OCI-M1 (cell line): ENCODE measurements at regions not wholly inside any gene's neighbourhood (a gene's known extent, or its start where the extent isn't known, plus 50 kb on each side); places are given as distances from the start of the nearest gene placed in this dataset.
"Not testable (repeated sequence)": the region's sequence is repeated elsewhere in the genome, so short reads cannot be mapped to it uniquely, and the experiment has no call there.

Experiments
- DNase-seq: peaks from one replicate; lab custom pipeline; 2025; lab: John Stamatoyannopoulos, UW

- no peak for DNase-seq
Observed at GRCh38 chr6:82419132-82419581, 55.5 kb downstream of the TPBG start.

DNA sequence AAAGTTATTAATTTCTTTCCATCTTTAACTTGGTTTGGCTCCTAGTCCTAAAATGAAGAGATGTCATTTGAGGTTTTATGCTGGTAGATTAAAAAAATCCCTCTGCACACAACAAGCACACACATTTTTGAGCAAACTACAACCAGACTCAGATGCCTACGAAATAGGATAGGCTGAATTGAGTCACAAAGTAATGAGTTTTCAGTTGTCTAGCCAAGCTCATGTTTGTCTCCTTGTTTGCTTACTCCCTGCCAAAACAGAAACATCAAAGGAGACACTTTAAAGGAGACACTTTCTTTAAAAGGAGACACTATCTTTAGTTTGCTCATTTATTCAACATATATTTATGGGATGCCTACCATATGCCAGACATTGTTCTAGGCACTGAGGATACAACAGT lies 56.2 kb downstream of the TPBG start:
- no peak for DNase-seq

GRCh38 chr6:82430611-82431010 lies 67.0 kb downstream of the TPBG start:
- no peak for DNase-seq

- DNase-seq, result no peak
Observed at GRCh38 chr6:82436740-82437139, 73.1 kb downstream of the TPBG start.

- DNase-seq, result no peak
Observed at GRCh38 chr6:82437701-82438100, 74.1 kb downstream of the TPBG start.

- no peak for DNase-seq
Observed at GRCh38 chr6:82441047-82441855, 77.6 kb downstream of the TPBG start.

DNA sequence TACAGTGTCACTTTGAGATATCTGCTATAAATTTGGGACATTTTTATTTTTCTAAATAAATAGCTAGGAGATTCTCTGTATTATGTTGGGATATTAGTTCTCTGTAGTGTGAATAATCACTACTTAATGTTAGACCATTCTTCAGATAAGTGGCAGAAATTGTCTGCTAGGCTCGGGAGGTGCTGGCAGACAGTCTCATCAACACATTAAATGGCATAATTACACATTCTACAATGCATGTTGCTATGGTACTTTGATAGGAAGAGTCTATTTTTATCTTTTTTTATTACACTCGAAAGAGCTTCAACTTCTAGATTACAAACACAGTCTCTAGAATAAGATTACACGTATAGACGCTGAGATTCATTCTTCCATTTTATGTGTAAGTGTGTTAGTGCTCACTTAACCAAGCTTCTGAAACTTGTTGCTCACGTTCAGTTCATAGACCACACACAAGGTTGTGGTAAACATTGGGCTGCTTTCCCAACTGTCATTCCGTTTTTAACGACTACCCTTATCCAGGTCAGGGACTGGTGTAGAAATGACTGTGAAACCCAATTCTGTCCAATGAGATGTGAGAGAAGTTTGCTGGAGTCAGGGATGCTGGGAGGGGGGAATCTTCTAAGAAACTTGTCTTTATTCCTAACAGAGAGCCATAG lies 78.6 kb downstream of the TPBG start:
- DNase-seq, result no peak

DNA sequence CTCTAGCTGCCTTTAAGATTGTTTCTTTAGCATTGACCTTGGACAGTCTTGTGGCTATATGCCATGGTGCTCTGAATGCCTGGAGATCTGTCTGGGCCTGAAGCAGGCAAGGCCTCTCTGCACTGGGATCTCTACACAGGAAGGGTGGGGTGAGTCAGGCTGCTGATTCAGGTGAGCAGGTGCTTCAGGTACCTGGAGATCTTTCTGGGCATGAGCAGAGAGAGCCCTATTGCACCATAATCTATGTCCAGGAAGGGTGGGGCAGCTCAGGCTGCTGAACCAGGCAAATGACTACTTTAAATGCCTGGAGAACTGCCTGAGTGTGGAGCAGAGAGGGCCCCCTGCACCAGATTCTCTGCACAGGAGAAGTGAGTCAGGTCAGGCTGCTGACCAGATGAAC lies 94.5 kb downstream of the TPBG start:
- no peak for DNase-seq

DNA sequence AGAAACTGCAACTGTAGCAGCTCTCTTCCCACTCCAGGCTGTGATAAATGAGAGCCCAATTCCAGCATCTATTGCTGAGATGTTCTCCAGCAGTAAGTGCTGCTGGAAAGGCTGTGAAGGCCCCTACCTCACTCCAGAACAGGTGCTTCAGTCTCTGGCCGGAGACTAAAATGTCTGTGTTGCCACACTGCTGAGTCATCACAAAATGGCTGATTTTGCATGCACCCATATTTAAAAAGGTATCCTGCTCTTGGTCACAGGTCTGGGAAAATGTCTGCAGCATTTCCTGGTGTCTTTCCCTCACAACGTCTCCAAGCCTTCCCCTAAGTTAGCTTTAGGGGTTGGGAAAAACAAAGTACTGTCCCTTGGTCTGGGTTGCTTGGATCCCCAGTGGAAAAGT lies 95.1 kb downstream of the TPBG start:
- DNase-seq, result no peak

DNA sequence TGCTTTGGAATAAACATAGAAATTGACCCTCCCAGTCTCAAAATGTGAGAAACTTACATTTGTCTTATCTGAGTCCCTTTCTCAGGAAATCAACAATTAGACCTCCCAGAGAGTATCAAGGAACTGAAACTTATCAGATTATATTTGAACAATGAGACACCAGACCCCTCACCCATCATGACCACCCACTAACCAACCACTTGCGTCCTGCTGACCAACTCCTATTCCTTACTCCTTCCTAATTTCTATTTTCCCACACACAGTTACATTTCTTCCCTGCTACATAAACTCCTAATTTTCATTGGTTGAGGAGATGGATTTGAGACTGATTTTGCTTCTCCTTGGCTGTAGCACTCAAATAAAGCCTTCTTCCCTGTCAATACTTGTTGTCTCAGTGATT lies 97.9 kb downstream of the TPBG start:
- no peak for DNase-seq

DNA sequence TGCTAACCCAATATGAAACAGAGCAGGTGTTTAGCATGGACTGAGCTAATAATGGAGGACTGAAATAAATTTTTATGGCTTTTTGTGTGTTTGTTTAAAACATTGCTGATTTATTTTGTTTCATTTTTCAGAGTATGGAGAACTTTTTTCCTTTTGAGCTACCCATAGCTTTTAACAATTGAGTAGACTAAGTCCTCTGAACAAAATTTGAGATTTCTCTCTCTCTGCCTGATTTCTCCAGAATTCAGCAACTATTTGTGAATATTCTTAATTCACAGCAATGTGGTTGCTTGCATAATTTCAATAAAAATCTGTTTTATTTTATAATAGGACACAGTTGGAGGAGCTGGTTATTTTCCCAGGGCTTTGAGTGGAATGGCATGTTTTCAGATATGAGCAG lies 103.7 kb downstream of the TPBG start:
- peak; percentile 20 for DNase-seq

GRCh38 chr6:82470123-82470522 lies 106.5 kb downstream of the TPBG start:
- not testable (repeated sequence) for DNase-seq

GRCh38 chr6:82475106-82475505 lies 111.5 kb downstream of the TPBG start:
- DNase-seq, result not testable (repeated sequence)

- DNase-seq, result no peak
Observed at GRCh38 chr6:82484001-82484400, 120.4 kb downstream of the TPBG start.

- DNase-seq, result no peak
Observed at GRCh38 chr6:82484737-82485626, 121.4 kb downstream of the TPBG start.

DNA sequence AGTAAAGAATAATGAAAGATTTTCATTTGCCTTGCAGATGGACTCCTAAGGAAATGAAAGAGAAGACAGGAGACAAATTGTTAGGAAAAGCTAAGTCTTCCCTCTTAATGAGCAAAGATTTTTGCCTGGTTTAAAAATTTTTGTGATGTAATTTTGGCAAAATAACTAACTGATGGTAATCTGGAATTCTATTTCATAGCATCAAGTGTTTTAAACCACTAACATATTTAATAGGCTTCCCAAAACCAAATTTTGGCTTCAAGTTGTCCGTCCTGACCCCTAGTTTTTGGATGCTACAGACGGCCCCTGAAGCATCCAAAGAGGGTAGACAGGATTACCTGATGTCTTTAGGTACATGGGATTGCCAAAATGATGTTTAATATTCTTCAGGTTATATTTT lies 124.3 kb downstream of the TPBG start:
- DNase-seq, result no peak

GRCh38 chr6:82488403-82488802 lies 124.8 kb downstream of the TPBG start:
- DNase-seq, result peak; percentile 6

GRCh38 chr6:82492134-82492533 lies 128.5 kb downstream of the TPBG start:
- DNase-seq, result no peak

GRCh38 chr6:82493467-82493866 lies 129.8 kb downstream of the TPBG start:
- no peak for DNase-seq

DNA sequence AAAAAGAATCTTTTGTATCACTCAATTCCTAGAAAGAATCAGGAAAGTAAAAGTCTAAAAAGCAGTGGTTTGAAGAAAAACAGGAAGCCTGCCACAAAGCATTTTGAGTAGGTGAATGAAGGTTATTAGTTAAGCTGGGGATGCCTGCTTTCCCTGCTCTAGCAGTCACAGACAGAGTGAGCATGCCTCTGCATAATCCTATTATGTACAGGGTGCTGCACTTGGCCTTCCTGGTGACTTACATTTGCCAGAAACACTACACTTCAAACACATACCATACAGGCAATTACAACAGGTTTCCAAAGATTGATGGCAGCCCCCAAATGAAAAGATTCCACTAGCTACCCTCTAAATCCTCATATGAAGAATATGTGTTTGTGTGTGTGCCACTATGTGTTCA lies 130.8 kb downstream of the TPBG start:
- no peak for DNase-seq

DNA sequence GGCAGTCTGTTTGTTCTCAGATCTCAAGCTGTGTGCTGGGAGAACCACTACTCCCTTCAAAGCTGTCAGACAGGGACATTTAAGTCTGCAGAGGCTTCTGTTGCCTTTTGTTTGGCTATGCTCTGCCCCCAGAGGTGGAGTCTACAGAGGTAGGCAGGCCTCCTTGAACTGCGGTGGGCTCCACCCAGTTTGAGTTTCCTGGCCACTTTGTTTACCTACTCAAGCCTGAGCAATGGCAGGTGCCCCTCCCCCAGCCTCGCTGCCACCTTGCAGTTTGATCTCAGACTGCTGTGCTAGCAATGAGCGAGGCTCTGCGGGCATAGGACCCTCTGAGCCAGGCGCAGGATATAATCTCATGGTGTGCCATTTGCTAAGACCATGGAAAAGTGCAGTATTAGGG lies 138.3 kb downstream of the TPBG start:
- not testable (repeated sequence) for DNase-seq

- DNase-seq, result no peak
Observed at GRCh38 chr6:82506526-82506925, 142.9 kb downstream of the TPBG start.

GRCh38 chr6:82507112-82507511 lies 143.5 kb downstream of the TPBG start:
- DNase-seq, result no peak
